Anterior cingulate cortex (tissue), 58 donors: ENCODE measurements at regions not wholly inside any gene's neighbourhood (a gene's known extent, or its start where the extent isn't known, plus 50 kb on each side); places are given as distances from the start of the nearest gene placed in this dataset.
"Not testable (repeated sequence)": the region's sequence is repeated elsewhere in the genome, so short reads cannot be mapped to it uniquely, and the experiment has no call there.

Source experiments
- DNase-seq, 58 donors: peaks; one replicate each; lab custom pipeline; 2025; lab: John Stamatoyannopoulos, UW

GRCh38 chr12:11976005-11976404 lies 94.7 kb upstream of the BCL2L14 start:
- no peak for DNase-seq

- no peak for DNase-seq
Observed at GRCh38 chr12:11978726-11979384, 91.9 kb upstream of the BCL2L14 start.

- no peak for DNase-seq
Observed at GRCh38 chr12:11980115-11980514, 90.6 kb upstream of the BCL2L14 start.

GRCh38 chr12:11981121-11981733 lies 89.5 kb upstream of the BCL2L14 start:
- DNase-seq: peak in 3 of 58 donors; percentile 4 to 16 (median 14)

- DNase-seq: no peak
Observed at GRCh38 chr12:11984417-11984816, 86.3 kb upstream of the BCL2L14 start.

GRCh38 chr12:11986165-11986564 lies 84.6 kb upstream of the BCL2L14 start:
- no peak for DNase-seq

- no peak for DNase-seq
Observed at GRCh38 chr12:11987901-11988300, 82.8 kb upstream of the BCL2L14 start.

GRCh38 chr12:11991604-11992003 lies 79.1 kb upstream of the BCL2L14 start:
- no peak for DNase-seq

- DNase-seq: no peak
Observed at GRCh38 chr12:11992515-11992914, 78.2 kb upstream of the BCL2L14 start.

- not testable (repeated sequence) for DNase-seq
Observed at GRCh38 chr12:11998307-11998943, 72.3 kb upstream of the BCL2L14 start.

- no peak for DNase-seq
Observed at GRCh38 chr12:11998944-11999315, 71.8 kb upstream of the BCL2L14 start.

GRCh38 chr12:12003609-12004008 lies 67.1 kb upstream of the BCL2L14 start:
- DNase-seq: no peak

- no peak for DNase-seq
Observed at GRCh38 chr12:12004524-12004923, 66.2 kb upstream of the BCL2L14 start.

GRCh38 chr12:12007001-12007712 lies 63.6 kb upstream of the BCL2L14 start:
- no peak for DNase-seq

- no peak for DNase-seq
Observed at GRCh38 chr12:12007713-12008231, 63.0 kb upstream of the BCL2L14 start.

- DNase-seq: no peak
Observed at GRCh38 chr12:12008232-12008850, 62.4 kb upstream of the BCL2L14 start.

- peak in 6 of 58 donors; percentile 2 to 60 (median 46) for DNase-seq
Observed at GRCh38 chr12:12008931-12009611, 61.7 kb upstream of the BCL2L14 start.

GRCh38 chr12:12009749-12010276 lies 60.9 kb upstream of the BCL2L14 start:
- not testable (repeated sequence) for DNase-seq

- peak in 46 of 58 donors; percentile 9 to 77 (median 44) for DNase-seq
Observed at GRCh38 chr12:12010277-12011039, 60.3 kb upstream of the BCL2L14 start.
